Keratinocyte (primary cell): ENCODE measurements at regions not wholly inside any gene's neighbourhood (a gene's known extent, or its start where the extent isn't known, plus 50 kb on each side); places are given as distances from the start of the nearest gene placed in this dataset.

ENCODE experiments used
- DNase-seq: peaks from one replicate; pipeline ENCODE4 v3.0.0-alpha.2; 2011; ENCODE audit warnings: low read depth, missing footprints, low spot score
- FAIRE-seq: peaks from 2 replicates; lab custom pipeline; 2011; peaks lifted over from hg19 to GRCh38; lab: Jason Lieb, UNC
- H2AFZ ChIP-seq: 2 replicates; pipeline ENCODE4 v1.6.0; 2012; ENCODE audit warnings: low read length, control low read depth, inconsistent platforms; ENCODE audit not compliant: control insufficient read depth
- H3K27ac ChIP-seq: 2 replicates; pipeline ENCODE4 v1.5.1; 2011; ENCODE audit warnings: low read length; ENCODE audit not compliant: control insufficient read depth, insufficient read depth
- H3K27me3 ChIP-seq: 3 replicates; pipeline ENCODE4 v1.6.0; 2011; ENCODE audit warnings: low read length; ENCODE audit not compliant: control insufficient read depth, insufficient read depth; ENCODE audit errors: extremely low read depth
- H3K36me3 ChIP-seq, 2 experiments: 2 replicates in 1 of 2; 3 replicates in 1 of 2; pipeline ENCODE4 v1.5.1; 2011; ENCODE audit warnings: low read length in 2 of 2, mild to moderate bottlenecking in 1 of 2; ENCODE audit not compliant: control insufficient read depth in 2 of 2, insufficient read depth in 2 of 2; ENCODE audit errors: extremely low read depth in 1 of 2
- H3K4me1 ChIP-seq: 3 replicates; pipeline ENCODE4 v1.5.1; 2011; ENCODE audit warnings: low read length; ENCODE audit not compliant: control insufficient read depth, insufficient read depth; ENCODE audit errors: extremely low read depth
- H3K4me2 ChIP-seq: 3 replicates; pipeline ENCODE4 v1.6.0; 2011; ENCODE audit warnings: low read depth, low read length; ENCODE audit not compliant: control insufficient read depth, insufficient read depth; ENCODE audit errors: extremely low read depth
- H3K4me3 ChIP-seq, 3 experiments: fragments of 200-600 bp in 1 of 3; sonication (generic) in 1 of 3; 2 replicates in 2 of 3; 3 replicates in 1 of 3; pipeline ENCODE4 v1.5.1; 2011 to 2016; ENCODE audit warnings: low read length in 3 of 3, mild to moderate bottlenecking in 3 of 3, control low read depth in 2 of 3, inconsistent platforms in 1 of 3, low read depth in 1 of 3, mixed read lengths in 1 of 3, mixed run types in 1 of 3, moderate library complexity in 1 of 3; ENCODE audit not compliant: control insufficient read depth in 2 of 3, insufficient read depth in 2 of 3; ENCODE audit errors: extremely low read depth in 1 of 3
- H3K79me2 ChIP-seq: 2 replicates; pipeline ENCODE4 v1.6.0; 2012; ENCODE audit warnings: low read length; ENCODE audit not compliant: control insufficient read depth, insufficient read depth
- H3K9ac ChIP-seq: 3 replicates; pipeline ENCODE4 v1.6.0; 2011; ENCODE audit warnings: low read length; ENCODE audit not compliant: control insufficient read depth, insufficient read depth; ENCODE audit errors: extremely low read depth
- H3K9me1 ChIP-seq: 3 replicates; pipeline ENCODE4 v1.6.0; 2011; ENCODE audit warnings: low read length; ENCODE audit not compliant: control insufficient read depth, insufficient read depth; ENCODE audit errors: extremely low read depth
- H3K9me3 ChIP-seq: 2 replicates; pipeline ENCODE4 v1.5.1; 2012; ENCODE audit warnings: low read depth, low read length; ENCODE audit not compliant: control insufficient read depth
- H4K20me1 ChIP-seq: 3 replicates; pipeline ENCODE4 v1.6.0; 2011; ENCODE audit warnings: low read length; ENCODE audit not compliant: control insufficient read depth, insufficient read depth; ENCODE audit errors: extremely low read depth
- CTCF ChIP-seq, 3 experiments: IDR thresholded peaks in 1 of 3; conservative IDR thresholded peaks in 1 of 3; optimal IDR thresholded peaks in 1 of 3; 2 replicates in 2 of 3; 3 replicates in 1 of 3; pipeline versions ENCODE3 to v1.5.1; 2011; ENCODE audit warnings: low read length in 3 of 3, mild to moderate bottlenecking in 3 of 3, moderate library complexity in 2 of 3, control low read depth in 1 of 3, inconsistent platforms in 1 of 3; ENCODE audit not compliant: insufficient read depth in 2 of 3; ENCODE audit errors: extremely low read depth in 1 of 3
- EZH2 ChIP-seq: IDR thresholded peaks from one replicate; pipeline ENCODE4 v1.6.1; 2012; ENCODE audit warnings: inconsistent platforms, mild to moderate bottlenecking, low read length, moderate library complexity
- dilution Hi-C: fragments of 300-500 bp; cut with MboI; formaldehyde crosslinking; loops from one replicate; pipeline ENCODE4 v1.7.0; 2020; ENCODE audit warnings: low sequenced_read_pairs; ENCODE audit not compliant: extremely low pct_ligation_motif_present

- H4K20me1 ChIP-seq, result no peaks in the 10 kb centered on the region
- no peak overlapping the region for H3K4me2 ChIP-seq
- H3K9ac ChIP-seq, result no peak overlapping the region
- no peaks in the 10 kb centered on the region for H3K9me1 ChIP-seq
- no peaks in the 10 kb centered on the region for H3K36me3 ChIP-seq
- DNase-seq (no peak), FAIRE-seq (no peak)
- H3K27me3 ChIP-seq, result no peaks in the 10 kb centered on the region
- H3K9me3 ChIP-seq, result no peaks in the 10 kb centered on the region
- TF ChIP-seq EZH2 (no peak), CTCF (optimal IDR thresholded peaks at IDR 0.05 in 1 of 3, IDR thresholded peaks at IDR 0.05 in 1 of 3, conservative IDR thresholded peaks at IDR 0.05 in 1 of 3; ENCODE audit: extremely low read depth in 1 of 3, insufficient read depth in 2 of 3, low read length in 3 of 3) (no peak)
- H3K27ac ChIP-seq, result no peak overlapping the region
- no peak overlapping the region for H2AFZ ChIP-seq
- H3K4me3 ChIP-seq, result no peak overlapping the region
- H3K4me1 ChIP-seq, result no peaks in the 10 kb centered on the region
- no peaks in the 10 kb centered on the region for H3K79me2 ChIP-seq
- dilution Hi-C loops, result no loop called here
Observed at GRCh38 chr22:22759371-22759770, 115.0 kb downstream of the GGTLC2 start.

- Histone ChIP-seq H3K4me3 (no peak overlapping the region), H2AFZ (no peak overlapping the region), H3K27me3 (no peaks in the 10 kb centered on the region), H3K4me1 (no peaks in the 10 kb centered on the region), H4K20me1 (no peaks in the 10 kb centered on the region), H3K79me2 (no peaks in the 10 kb centered on the region), H3K9me3 (no peaks in the 10 kb centered on the region), H3K4me2 (no peak overlapping the region), H3K36me3 (no peaks in the 10 kb centered on the region), H3K9me1 (no peaks in the 10 kb centered on the region), H3K9ac (no peak overlapping the region), H3K27ac (no peak overlapping the region)
- DNase-seq (no peak), FAIRE-seq (no peak)
- dilution Hi-C loops, result no loop called here
- no peak for TF ChIP-seq EZH2
- TF ChIP-seq CTCF (optimal IDR thresholded peaks at IDR 0.05 in 1 of 3, IDR thresholded peaks at IDR 0.05 in 1 of 3, conservative IDR thresholded peaks at IDR 0.05 in 1 of 3; ENCODE audit: extremely low read depth in 1 of 3, insufficient read depth in 2 of 3, low read length in 3 of 3), result no peak
Observed at GRCh38 chr22:22759889-22760546, 115.6 kb downstream of the GGTLC2 start.
